HS-5 (cell line): ENCODE measurements at regions not wholly inside any gene's neighbourhood (a gene's known extent, or its start where the extent isn't known, plus 50 kb on each side); places are given as distances from the start of the nearest gene placed in this dataset.
A peak's percentile ranks its signal among the peaks of the same experiment; 100 is the strongest.
"Not testable (repeated sequence)": the region's sequence is repeated elsewhere in the genome, so short reads cannot be mapped to it uniquely, and the experiment has no call there.

ENCODE experiments used
- DNase-seq: peaks from one replicate; pipeline ENCODE4 v3.0.0-alpha.2; 2012; ENCODE audit warnings: low read depth

DNA sequence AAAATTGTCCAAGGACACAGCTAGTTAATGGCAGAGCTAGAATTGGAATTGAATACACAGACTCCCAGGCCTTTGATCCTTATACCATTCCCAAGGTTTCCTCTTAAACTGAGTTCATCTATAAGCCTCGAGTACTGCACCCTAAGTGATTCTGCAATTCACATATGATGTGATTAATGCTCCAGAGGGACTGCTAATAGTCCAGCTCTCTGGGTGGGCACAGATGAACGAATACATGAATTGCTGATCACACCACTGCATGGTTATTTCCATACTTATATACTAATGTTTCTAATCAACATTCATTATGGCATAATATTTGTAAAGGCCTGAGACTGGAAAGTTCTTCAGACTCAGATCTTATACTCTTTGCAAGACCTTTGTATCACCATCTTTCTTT, 101.8 kb downstream of the NUFIP1 start:
- DNase-seq = no peak

DNA sequence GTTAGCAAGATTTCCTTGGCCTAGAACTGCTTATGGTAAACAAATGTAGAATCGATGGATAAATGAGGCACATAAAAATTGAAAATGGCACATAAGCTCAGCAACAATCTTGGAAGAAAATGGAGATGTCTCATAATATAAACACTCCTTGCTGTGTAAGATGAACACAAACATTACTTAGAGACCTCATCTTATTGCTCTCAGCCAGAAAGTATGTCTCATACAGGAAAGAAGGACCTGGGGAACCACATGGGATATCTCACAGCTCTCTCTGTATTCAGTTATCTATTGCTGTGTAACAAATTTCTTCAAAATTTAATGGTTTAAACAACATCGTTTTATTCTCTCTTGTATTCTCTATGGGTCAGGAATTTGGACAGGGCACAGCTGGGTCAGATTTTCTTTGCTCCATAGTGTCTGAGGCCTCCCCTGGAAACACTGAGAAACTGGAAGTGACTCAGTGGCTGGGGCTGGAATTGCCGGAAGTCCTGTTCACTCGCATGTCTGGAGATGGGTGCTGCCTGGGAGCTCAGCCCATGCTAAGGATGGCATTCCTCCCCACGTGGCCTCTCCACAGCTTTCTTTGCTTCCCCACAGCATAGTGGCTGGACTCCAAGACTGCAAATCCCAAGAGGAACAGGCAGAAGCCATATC, 105.1 kb downstream of the NUFIP1 start:
- DNase-seq = peak; percentile 26

DNA sequence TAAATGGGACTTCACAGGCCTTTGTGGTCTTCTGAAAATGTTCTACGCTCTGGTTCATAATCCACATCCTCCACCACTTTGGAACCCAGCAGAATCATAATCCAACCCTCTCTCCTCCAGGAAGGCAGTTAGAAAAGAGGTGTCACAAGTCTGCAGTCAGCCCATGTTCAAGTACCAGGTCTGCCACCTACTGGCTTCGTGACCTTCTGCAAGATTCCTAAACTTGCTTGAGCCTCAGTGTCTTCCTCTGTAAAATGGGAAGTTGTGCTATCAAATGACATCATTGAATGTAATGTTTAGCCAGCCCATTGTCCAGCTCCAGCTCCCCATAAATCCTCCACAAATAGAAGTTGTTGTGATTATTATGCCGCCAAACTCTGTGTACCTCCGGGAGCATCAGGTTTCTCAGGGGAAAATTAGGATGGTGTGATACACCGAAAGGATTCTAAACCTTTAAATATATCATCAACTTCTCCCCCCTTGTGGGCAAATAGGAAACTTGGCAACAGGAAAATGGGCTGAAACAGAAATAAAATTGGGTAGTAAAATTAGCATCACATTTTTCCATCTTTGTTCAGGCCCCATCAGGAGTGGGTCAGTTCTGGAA, 109.7 kb downstream of the NUFIP1 start:
- DNase-seq = no peak

DNA sequence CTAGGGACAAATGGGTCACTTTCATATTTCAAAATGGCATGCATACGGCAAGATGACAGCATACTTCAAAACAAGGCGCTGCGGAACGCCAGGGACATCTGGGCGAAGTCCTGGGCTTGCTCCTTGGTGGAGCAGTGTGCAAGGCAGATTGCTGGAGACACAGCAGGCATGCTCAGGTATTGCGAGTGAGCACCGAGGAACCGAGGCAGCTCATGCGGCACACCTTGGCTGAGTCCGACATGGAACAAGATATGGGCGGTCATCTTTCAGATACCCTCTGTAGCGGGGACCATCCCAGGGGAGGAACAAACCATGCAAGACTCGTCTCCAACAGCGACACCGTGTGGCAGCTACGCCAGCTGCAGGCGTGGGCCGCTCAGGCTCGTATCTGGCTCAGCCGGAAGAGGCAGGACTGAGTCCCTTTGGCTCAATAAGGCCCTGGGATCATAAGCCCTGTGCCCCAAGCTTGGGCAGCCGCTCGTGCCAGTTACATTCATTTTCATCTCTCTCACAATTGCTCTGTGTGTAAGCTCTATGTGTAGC, 112.4 kb downstream of the NUFIP1 start:
- DNase-seq = no peak

DNA sequence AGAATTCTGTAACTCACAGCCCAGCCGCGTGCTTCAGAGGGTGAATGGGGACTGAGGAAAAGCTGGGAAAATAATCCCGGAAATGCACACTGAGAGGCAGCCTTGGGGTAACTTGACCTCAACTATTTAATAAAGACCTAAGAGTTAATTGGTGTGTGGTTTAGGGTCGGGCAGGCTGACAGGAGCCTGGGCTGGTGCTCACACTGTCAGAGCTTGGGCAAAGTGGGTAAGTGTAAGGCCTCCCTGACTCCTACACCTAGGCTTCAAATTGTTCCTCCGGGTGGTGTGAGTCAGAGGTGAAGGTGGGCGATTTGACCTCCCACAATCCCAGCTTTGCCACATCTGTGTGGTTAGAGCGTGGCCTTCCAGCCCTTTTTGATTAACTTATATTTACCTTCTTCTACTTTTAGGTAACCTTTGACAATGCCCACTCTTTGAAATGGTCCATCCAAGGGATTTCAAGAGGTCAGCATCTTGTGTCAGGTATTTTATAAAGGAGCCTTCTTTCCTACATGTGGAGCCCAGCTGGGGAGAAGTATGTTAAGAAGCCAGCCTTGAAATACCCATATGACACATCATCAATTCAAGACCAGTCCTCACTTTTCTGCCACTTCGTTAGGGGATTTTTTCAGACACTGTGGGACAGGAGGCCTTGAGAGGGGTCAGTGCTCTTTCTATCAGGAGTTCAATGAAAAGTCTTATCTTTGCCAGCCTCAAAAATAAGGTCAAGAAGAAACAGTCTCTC, 114.2 kb downstream of the NUFIP1 start:
- no peak for DNase-seq

DNA sequence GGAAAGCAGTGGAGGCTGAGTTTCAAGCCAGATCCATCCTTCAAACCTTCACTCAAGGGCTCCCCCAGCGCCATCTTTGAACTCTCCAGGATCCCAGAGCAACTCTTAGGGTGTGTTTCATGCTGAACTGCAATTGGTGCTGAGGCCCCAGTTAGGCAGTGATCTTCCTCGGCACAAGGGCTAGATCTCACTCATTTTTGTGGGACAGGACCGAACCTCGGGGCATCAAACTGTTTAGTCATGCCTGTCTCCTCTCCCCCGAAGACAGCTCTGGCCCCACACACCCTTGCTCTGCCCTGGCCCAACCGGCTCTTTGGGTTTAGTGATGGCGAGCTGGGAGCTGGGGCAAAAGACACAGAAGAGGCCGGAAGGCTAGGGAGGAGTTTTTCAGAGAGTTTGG, 115.1 kb downstream of the NUFIP1 start:
- DNase-seq = no peak

DNA sequence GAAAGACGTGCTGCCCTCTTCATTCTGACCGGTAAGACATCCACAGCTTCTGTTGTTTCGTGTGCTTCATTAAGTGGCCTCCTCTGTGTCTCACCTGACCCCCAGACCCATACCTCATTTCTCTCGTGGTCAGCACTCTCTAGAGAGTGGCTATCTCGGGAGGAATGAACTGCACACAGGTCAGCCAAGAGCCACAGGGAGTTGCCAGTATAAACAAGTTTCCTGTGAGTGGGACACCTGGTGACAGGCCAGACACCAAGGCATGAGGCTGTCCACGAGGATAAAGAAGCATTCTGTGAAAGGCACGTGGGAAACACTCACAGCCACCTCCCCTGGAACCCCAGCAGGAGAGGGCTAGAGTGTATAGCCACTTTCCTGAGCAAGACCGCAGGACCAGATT, 115.8 kb downstream of the NUFIP1 start:
- DNase-seq = no peak

DNA sequence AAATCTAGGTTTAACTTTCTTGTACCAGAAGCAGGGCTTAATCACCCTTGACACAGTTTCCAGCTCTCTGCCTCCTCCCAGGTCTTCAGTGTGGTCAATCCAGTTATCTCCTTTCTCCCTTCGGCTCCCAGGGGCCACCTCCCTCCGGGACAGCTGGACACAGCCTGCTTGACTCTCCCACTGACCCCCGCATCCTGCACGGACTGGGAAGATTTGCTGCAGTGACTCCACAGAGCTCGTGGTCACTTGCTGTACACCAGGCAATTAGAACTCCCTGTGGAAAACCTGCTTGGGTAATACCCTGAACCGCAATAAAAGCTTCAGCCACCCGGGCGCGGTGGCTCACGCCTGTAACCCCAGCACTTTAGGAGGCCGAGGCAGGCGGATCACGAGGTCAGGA, 116.5 kb downstream of the NUFIP1 start:
- no peak for DNase-seq

DNA sequence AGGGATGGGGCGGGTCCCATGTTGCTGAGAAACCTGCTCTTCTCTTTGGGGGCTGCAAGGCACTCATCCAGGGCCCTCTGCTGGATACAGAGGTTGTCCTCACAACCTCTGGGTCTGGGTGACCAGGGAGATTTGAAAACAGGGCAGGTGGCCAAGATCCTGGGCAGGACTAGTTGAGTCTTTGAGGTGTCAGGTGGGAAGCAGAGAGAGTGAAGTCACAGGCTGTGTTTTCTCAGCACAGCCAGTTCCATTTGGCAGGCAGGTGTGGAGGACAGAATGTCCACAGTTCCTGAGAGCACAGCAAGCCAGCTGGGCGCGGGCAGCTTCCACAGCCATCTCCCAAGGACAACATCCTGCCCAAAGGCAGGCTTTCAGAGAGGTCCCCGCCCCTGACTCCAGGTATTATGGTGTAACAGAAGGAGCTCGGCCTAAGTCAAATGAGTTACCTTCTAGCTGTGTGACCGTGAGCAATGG, 118.8 kb downstream of the NUFIP1 start:
- DNase-seq = no peak

DNA sequence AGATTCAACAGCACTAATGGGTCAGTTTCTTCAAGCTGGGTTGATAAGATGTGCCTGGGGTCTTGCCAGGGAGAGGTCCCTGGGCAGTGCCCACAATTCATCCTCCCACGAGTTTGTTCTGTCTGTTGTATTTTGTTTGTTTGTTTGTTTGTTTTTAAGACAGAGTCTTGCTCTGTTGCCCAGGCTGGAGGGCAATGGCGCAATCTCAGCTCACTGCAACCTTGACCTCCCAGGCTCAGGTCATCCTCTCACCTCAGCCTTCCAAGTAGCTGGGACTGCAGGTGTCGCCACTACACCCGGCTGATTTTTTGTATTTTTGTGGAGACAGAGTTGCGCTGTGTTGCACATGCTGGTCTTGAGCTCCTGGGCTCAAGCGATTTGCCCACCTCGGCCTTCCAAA, 120.1 kb downstream of the NUFIP1 start:
- no peak for DNase-seq

DNA sequence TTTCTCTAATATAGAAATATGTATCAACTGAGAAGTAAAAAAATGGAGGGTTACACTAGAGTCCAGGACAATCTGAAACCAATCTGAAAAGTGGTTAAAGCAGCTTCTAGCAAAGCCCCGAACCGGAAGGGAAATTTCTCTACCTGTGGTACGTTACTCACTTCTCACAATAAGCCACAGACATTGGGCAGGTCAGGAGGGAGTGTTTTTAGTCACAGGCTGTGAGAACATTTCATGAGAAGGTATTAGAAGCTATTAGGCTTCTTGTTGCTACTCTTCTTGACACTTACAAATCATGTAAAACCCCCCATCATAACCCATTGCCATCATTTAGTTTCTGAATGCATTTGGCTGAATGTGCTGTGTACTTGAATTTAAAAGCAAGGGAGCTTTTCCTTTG, 120.9 kb downstream of the NUFIP1 start:
- no peak for DNase-seq

DNA sequence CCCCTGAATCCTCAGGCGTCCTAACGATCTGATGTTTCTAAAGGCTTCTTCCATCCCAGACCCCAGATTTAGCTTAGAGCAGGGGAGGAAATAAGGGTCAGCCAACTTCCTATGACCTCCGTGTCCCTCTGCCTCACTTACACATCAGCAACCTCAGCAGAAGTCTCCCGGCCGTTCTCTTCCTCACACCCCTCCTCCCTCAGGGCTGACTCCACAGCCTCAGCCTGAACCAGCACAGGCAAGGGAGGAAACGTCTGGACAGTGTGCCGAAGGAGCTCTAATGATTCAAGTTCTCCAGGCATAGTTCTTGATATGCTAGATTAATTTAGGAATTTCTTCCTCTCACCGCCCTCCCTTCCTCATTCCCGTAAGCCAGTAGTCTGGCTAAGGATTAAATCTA, 121.4 kb downstream of the NUFIP1 start:
- no peak for DNase-seq

DNA sequence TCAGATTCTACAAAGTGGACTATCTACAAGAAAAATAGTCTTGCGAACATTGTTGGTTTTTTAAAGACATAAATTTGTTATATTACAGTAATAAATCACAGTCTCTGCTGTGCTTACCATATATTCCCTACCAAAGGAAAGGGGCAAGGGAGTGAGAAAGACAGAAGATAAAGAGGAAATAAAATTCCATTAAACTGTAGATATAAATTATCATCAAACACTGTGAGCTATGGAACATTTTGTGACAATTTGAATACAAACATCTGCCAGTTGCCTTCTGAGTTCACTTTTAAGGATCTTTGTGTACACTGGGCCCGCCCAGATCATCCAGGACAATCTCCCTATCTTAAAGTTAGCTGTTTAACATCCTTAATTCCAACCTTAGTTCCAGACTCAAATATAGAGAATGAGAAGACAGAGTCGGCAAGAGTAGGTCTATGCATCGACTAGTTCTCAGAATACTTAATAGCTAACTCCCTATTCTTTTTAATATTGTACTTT, 122.8 kb downstream of the NUFIP1 start:
- no peak for DNase-seq

DNA sequence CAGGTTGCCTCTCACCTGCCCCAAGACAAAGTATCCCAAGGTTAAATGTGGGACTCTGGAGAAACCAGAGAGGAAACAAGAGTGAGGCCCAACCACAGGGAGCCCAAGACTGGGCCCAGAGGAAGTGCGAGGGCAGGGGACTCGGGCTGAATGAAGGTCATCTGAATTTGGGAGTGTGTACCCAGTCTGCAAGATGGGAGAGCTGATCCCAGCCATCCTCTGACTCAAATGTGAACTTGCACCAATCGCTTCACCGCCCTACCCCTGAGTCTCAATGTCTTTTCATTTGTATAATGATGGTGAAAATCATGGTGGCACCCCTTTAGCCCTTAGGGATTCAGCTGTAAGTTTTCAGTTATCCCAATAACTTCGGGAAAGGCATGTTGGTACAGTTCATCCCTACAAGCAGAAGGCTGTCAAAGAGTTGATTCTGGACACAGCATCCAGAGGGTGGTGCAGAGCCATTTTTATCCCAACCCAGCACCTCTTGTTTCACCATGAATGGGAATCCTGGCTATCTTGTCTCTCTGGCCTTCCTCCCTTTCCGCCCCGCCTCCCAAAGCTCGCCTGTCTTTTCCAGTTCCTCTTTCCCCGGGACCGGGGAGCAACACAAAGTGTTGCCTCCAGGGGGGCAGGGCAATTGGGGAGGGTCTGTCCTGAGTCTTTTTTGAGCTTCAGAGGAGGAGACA, 123.4 kb downstream of the NUFIP1 start:
- no peak for DNase-seq

DNA sequence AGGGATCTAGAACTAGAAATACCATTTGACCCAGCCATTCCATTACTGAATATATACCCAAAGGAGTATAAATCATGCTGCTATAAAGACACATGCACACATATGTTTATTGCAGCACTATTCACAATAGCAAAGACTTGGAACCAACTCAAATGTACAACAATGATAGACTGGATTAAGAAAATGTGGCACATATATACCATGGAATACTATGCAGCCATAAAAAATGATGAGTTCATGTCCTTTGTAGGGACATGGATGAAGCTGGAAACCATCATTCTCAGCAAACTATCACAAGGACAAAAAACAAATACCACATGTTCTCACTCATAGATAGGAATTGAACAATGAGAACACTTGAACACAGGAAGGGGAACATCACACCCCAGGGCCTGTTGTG, 125.6 kb downstream of the NUFIP1 start:
- not testable (repeated sequence) for DNase-seq

DNA sequence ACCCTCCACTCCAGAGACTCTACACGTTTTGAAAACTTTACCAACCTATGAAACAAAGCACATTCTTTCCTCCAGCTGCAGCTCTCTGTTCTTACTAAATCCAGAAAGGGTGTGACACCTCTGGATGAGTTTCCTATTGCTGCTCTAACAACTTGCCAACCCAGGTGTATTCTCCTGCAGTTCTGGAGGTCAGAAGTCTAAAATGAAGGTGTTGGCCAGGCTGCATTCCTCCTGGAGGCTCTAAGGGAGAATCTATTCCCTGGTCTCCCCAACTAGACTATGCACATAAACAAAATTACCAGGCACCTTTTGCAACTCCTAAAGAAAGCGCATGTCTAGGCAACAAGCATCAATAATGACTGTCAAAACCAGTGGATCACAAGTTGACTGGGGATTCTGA, 128.8 kb downstream of the NUFIP1 start:
- DNase-seq = no peak

DNA sequence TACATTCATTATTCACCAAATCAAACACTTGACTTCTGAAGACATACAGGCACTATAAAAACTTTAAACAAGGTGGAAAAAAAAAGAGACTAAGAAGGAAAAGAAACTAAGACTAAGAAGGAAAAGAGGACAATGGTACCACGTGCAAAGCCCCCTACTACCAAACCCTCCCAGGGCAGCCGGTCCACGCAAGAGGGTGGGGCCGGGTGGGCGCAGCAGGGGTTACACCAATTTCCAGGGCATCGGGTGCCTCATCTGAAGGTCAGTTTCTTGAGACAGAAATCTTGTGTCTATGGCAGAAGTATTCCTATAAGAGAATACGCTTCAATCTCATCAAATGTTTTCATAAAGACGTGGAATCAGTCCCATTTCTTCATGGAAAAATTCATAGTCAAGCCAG, 131.5 kb downstream of the NUFIP1 start:
- DNase-seq = no peak

DNA sequence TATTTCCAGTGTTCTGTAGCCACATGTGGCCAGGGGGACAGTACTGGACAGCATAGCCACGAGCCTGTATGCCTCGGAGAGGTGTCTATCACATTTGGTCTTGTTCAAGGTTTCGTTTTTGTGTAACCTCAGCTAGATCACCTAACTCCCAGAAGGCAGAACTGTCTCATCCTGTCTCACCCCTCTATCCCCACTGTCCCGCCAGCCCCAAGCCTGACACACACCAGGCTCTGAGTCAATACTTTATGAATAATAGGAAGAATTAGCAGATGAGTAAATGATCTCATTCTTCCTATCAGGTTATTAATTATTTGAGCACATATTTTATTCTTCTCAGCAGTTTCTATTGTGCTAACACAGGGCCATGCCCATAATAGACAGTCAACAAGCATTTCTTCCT, 132.2 kb downstream of the NUFIP1 start:
- no peak for DNase-seq

DNA sequence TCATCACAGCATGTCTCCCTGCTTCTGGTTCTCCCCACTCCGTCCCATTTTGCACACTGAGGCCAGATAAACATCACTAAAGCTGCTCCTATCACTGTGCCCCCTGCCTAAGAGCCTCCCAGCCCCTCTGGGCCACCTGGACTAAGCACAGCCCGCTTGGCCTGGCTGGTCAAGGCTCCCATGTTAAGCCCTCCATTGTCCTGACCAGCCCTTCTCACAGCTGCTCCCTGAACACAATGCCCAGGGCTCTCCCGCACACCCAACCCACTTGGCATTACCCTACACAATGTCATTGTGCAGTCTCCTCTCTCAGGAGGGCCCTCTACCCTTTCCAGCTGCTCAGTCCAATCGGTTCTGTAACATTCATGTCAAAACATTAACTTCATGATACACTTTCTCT, 133.4 kb downstream of the NUFIP1 start:
- no peak for DNase-seq

DNA sequence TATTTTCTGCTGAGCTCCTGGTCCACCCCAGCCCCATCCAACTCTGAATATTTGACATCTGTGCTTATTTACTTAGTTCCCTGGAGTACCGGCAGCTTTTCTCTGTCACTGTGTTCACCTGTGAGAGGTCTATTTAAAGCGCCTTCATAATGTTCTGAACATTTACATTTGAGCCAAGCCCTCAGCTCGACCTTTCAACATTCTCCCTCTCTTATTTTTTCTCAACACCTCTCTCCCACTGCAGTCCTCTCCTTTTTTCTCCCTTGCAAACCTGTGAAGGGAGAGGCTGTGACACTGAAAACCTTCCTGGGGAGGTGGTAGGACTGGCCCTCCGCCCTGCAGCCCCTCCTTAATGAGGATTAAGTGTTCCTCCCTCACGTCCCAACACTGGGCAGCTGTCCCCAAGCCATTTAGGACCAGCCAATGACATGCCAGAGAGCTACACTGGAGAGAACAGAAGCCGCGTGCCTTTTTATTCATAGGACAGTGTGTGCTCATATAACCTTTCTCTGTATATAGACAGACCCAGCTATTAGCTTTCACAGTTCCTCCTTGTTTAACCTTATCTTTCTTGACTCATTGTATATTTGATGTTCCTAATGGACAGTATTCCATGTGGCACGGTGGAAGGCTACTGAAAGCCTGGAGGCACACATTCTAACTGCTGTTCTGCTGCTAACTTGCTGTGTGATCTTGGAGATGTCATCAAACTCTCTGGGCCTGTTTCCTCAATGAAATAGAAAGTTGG, 134.8 kb downstream of the NUFIP1 start:
- DNase-seq = no peak

DNA sequence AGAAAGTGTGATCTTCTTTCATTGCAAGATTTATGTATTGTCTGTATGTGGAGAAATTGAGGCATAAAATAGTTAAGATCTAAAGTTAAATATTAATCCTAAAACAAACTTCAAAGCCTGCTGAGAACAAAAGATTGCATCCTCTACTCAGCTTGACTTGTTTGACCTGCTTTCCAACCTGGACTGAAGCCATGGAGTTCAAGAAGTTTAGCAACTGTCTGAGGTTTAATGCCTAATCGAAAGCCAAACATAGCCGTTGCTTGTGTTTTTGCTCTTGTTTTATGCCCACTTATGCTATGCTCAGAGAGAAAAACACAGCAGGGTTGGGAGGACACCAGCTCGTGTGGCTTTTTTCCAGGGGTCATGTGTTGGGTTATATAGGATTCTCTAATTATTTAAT, 135.6 kb downstream of the NUFIP1 start:
- DNase-seq = no peak
